K562 (cell line): ENCODE measurements at regions not wholly inside any gene's neighbourhood (a gene's known extent, or its start where the extent isn't known, plus 50 kb on each side); places are given as distances from the start of the nearest gene placed in this dataset.

Source experiments
- BRCA1 ChIP-seq, 2 experiments: fragments of 450-650 bp in 1 of 2; sonication (generic) in 1 of 2; formaldehyde crosslinking in 1 of 2; IDR thresholded peaks; 2 replicates each; pipeline versions ENCODE4 v1.5.0 to v1.6.1; 2017 to 2020; ENCODE audit warnings: mild to moderate bottlenecking in 1 of 2, missing genetic modification reagents in 1 of 2
- CREB1 ChIP-seq, 2 experiments: sonication (generic) in 1 of 2; formaldehyde crosslinking in 1 of 2; IDR thresholded peaks; 2 replicates each; pipeline versions ENCODE4 v1.6.1 to v1.8.0; 2012 to 2022; ENCODE audit warnings: inconsistent platforms in 1 of 2, mild to moderate bottlenecking in 1 of 2, missing genetic modification reagents in 1 of 2, moderate library complexity in 1 of 2
- GABPA ChIP-seq: fragments of 200-800 bp; sonication (Bioruptor generic); conservative IDR thresholded peaks from 2 replicates; pipeline ENCODE4 v1.6.1; 2016; ENCODE audit warnings: low read depth, missing genetic modification characterization, missing compliant biosample characterization
- HNRNPH1 ChIP-seq: fragments of 200-400 bp; formaldehyde crosslinking; optimal IDR thresholded peaks from 2 replicates; pipeline ENCODE3; 2017; ENCODE audit warnings: low read depth, mild to moderate bottlenecking, low read length, moderate library complexity
- MAZ ChIP-seq, 2 experiments: fragments of 450-650 bp in 1 of 2; sonication (generic) in 1 of 2; formaldehyde crosslinking; IDR thresholded peaks in 1 of 2; conservative IDR thresholded peaks in 1 of 2; 2 replicates each; pipeline versions ENCODE4 v1.4.0 to v1.5.0; 2020; ENCODE audit warnings: mild to moderate bottlenecking in 1 of 2, missing genetic modification reagents in 1 of 2
- POU5F1 ChIP-seq: fragments of 150-350 bp; IDR thresholded peaks from 2 replicates; pipeline ENCODE4 v1.6.1; 2014; ENCODE audit warnings: borderline replicate concordance, low read length, low read depth, mild to moderate bottlenecking; ENCODE audit not compliant: partially characterized antibody
- TARDBP ChIP-seq: fragments of 450-650 bp; IDR thresholded peaks from 2 replicates; pipeline ENCODE4 v1.6.1; 2016
- TEAD1 ChIP-seq, 2 experiments: fragments of 450-650 bp in 1 of 2; sonication (generic) in 1 of 2; formaldehyde crosslinking; IDR thresholded peaks; 2 replicates each; pipeline versions ENCODE4 v1.4.0 to v1.8.0; 2020 to 2022; ENCODE audit warnings: mild to moderate bottlenecking in 2 of 2, missing genetic modification reagents in 1 of 2

GRCh38 chr4:81737865-81738559, 266.3 kb upstream of the RASGEF1B start:
- TF ChIP-seq TEAD1 (CRISPR knock-in tag; IDR thresholded peaks at IDR 0.05) (no peak), BRCA1 (IDR thresholded peaks at IDR 0.05) (no peak), BRCA1 (CRISPR knock-in tag; IDR thresholded peaks at IDR 0.05) (no peak), HNRNPH1 (no peak), POU5F1 (no peak), CREB1 (IDR thresholded peaks at IDR 0.05) (no peak), CREB1 (CRISPR knock-in tag; IDR thresholded peaks at IDR 0.05) (no peak), MAZ (CRISPR knock-in tag; conservative IDR thresholded peaks at IDR 0.05 in 1 of 2, IDR thresholded peaks at IDR 0.05 in 1 of 2) (no peak), GABPA (tag) (no peak), TARDBP (no peak)
